Activated naive CD4-positive, alpha-beta T cell treated with anti-CD3 and anti-CD28 coated beads, Interleukin-2, amount 50 U/mL, for 24 hours (primary cell): ENCODE measurements at regions not wholly inside any gene's neighbourhood (a gene's known extent, or its start where the extent isn't known, plus 50 kb on each side); places are given as distances from the start of the nearest gene placed in this dataset.

ENCODE experiments used
- H3K27ac Mint-ChIP-seq: one replicate; pipeline ENCODE4 v1.8.0; 2021; ENCODE audit warnings: mild to moderate bottlenecking, mixed read lengths
- H3K27me3 Mint-ChIP-seq: one replicate; pipeline ENCODE4 v1.8.0; 2021; ENCODE audit warnings: mixed read lengths
- H3K36me3 Mint-ChIP-seq: one replicate; pipeline ENCODE4 v1.8.0; 2021; ENCODE audit warnings: mixed read lengths
- H3K4me1 Mint-ChIP-seq: one replicate; pipeline ENCODE4 v1.8.0; 2021; ENCODE audit warnings: mixed read lengths
- H3K4me3 Mint-ChIP-seq: one replicate; pipeline ENCODE4 v1.8.0; 2021; ENCODE audit warnings: mild to moderate bottlenecking, mixed read lengths
- H3K9me3 Mint-ChIP-seq: one replicate; pipeline ENCODE4 v1.8.0; 2021; ENCODE audit warnings: mixed read lengths

DNA sequence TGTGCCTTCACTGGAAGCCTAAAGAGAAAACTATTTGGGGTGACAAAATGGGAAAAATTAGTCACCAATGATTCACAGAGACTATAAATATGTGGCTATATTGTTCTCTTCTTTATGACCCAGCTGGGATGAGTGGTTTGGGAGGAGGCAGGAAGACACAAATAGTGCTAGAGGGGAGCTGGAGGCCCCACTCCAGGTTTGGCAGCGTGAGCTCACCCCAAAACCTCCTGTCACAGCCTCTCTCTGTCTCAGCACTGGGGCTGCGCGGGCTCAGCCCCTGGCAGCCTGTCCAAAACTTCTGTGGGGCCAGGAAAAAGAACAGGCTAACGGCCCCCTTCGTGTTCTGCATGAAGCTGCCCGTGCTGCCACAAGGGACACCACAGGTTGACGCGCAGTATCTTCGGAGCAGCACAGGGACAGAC lies 73.2 kb upstream of the LCLAT1 start:
- H3K27me3 Mint-ChIP-seq, result no peaks in the 10 kb centered on the region
- H3K4me3 Mint-ChIP-seq, result no peak overlapping the region
- no peaks in the 10 kb centered on the region for H3K36me3 Mint-ChIP-seq
- peaks cover 39% of the 10 kb centered on the region for H3K4me1 Mint-ChIP-seq
- H3K9me3 Mint-ChIP-seq, result no peaks in the 10 kb centered on the region
- peak overlapping the region; percentile 36 for H3K27ac Mint-ChIP-seq

- Mint-ChIP-seq H3K4me1 (peaks cover 39% of the 10 kb centered on the region), H3K27me3 (no peaks in the 10 kb centered on the region), H3K36me3 (no peaks in the 10 kb centered on the region), H3K4me3 (no peak overlapping the region), H3K27ac (no peak overlapping the region), H3K9me3 (no peaks in the 10 kb centered on the region)
Observed at GRCh38 chr2:30374380-30374779, 72.7 kb upstream of the LCLAT1 start.

- H3K27ac Mint-ChIP-seq, result peak overlapping the region; percentile 43
- H3K4me1 Mint-ChIP-seq, result peaks cover 35% of the 10 kb centered on the region
- no peaks in the 10 kb centered on the region for H3K27me3 Mint-ChIP-seq
- no peak overlapping the region for H3K4me3 Mint-ChIP-seq
- peaks cover 2% of the 10 kb centered on the region for H3K36me3 Mint-ChIP-seq
- H3K9me3 Mint-ChIP-seq, result peaks cover 5% of the 10 kb centered on the region
Observed at GRCh38 chr2:30375915-30376314, 71.1 kb upstream of the LCLAT1 start.

DNA sequence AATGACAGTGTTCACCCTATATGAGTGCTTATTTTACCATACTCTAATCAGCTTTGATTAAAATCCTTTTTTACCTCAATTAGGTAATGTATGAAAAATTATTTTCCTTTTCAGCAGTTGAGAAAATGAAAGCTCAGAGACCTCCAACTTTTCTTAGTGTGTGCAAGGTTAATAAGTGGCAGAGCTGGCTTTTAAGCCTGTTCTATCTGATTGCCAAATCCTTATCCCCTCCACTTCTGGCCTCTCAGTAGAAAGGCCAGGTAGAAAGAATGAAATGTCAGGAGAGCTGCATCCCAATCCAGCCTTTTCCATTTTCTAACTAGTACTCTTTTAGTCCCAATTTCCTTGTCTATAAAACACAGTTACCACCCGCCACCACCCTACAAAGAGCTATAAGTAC lies 67.6 kb upstream of the LCLAT1 start:
- Mint-ChIP-seq H3K4me3 (no peak overlapping the region), H3K9me3 (peaks cover 5% of the 10 kb centered on the region), H3K36me3 (peaks cover 2% of the 10 kb centered on the region), H3K27me3 (no peaks in the 10 kb centered on the region), H3K4me1 (peaks cover 11% of the 10 kb centered on the region), H3K27ac (no peak overlapping the region)

- Mint-ChIP-seq H3K9me3 (peaks cover 5% of the 10 kb centered on the region), H3K4me1 (peaks cover 1% of the 10 kb centered on the region), H3K36me3 (peaks cover 2% of the 10 kb centered on the region), H3K27ac (peak overlapping the region; percentile 1), H3K4me3 (no peak overlapping the region), H3K27me3 (no peaks in the 10 kb centered on the region)
Observed at GRCh38 chr2:30380824-30381223, 66.2 kb upstream of the LCLAT1 start.

- no peak overlapping the region for H3K27ac Mint-ChIP-seq
Observed at GRCh38 chr2:30382162-30382783, 64.8 kb upstream of the LCLAT1 start.

DNA sequence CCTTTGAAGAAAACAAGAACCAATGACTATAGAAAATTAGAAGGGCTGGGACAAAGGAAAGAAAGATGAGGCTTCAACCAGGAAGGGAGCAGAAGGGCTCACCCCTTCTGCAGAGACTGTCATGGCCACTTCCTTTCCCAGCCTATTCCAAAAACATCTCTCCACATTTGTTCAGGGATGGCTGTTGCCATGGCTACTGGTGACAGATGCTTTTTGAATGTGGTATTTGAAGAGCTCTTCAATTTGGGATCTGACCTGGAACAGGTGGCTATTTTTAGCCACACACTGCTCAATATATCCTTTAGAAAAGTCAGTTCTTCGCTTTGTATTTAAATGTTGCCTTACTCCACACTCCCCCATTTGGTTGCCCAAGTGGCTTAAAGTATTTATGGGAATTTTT lies 64.1 kb upstream of the LCLAT1 start:
- no peak overlapping the region for H3K27ac Mint-ChIP-seq
- no peak overlapping the region for H3K4me3 Mint-ChIP-seq
- peaks cover 2% of the 10 kb centered on the region for H3K36me3 Mint-ChIP-seq
- peaks cover 5% of the 10 kb centered on the region for H3K9me3 Mint-ChIP-seq
- H3K4me1 Mint-ChIP-seq, result no peaks in the 10 kb centered on the region
- no peaks in the 10 kb centered on the region for H3K27me3 Mint-ChIP-seq

More at GRCh38 chr2:30382162-30382783, 64.8 kb upstream of the LCLAT1 start:
- Mint-ChIP-seq H3K9me3 (peaks cover 5% of the 10 kb centered on the region), H3K27me3 (no peaks in the 10 kb centered on the region), H3K36me3 (peaks cover 2% of the 10 kb centered on the region), H3K4me1 (no peaks in the 10 kb centered on the region), H3K4me3 (no peak overlapping the region)

- Mint-ChIP-seq H3K27me3 (no peaks in the 10 kb centered on the region), H3K36me3 (peaks cover 2% of the 10 kb centered on the region), H3K27ac (no peak overlapping the region)
Observed at GRCh38 chr2:30385327-30385726, 61.7 kb upstream of the LCLAT1 start.

DNA sequence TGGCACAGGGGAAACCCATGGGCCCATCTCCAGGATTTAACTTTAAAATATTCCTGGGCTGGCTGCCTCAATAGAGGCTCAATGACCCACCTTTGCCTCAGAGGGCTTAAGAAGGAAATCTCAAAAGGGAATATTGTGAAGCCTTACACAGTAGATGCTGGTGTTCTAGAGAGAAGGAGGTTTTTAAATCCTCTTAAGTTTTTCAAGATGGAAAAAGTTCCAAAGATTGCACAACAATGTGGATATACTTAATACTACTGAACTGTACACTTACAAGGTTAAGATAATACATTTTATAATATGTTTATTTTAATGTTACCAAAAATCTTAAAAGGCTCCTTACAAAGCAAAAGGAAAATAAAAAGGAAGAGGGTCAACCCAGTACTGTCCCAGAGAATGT lies 54.9 kb upstream of the LCLAT1 start:
- Mint-ChIP-seq H3K4me3 (no peak overlapping the region), H3K27ac (no peak overlapping the region), H3K9me3 (no peaks in the 10 kb centered on the region), H3K27me3 (no peaks in the 10 kb centered on the region), H3K36me3 (no peaks in the 10 kb centered on the region), H3K4me1 (peaks cover 11% of the 10 kb centered on the region)

More at GRCh38 chr2:30385327-30385726, 61.7 kb upstream of the LCLAT1 start:
- Mint-ChIP-seq H3K4me1 (peaks cover 9% of the 10 kb centered on the region), H3K9me3 (peaks cover 5% of the 10 kb centered on the region), H3K4me3 (no peak overlapping the region)

- no peaks in the 10 kb centered on the region for H3K27me3 Mint-ChIP-seq
- H3K36me3 Mint-ChIP-seq, result no peaks in the 10 kb centered on the region
- H3K9me3 Mint-ChIP-seq, result no peaks in the 10 kb centered on the region
- no peak overlapping the region for H3K27ac Mint-ChIP-seq
- H3K4me3 Mint-ChIP-seq, result no peak overlapping the region
- peaks cover 18% of the 10 kb centered on the region for H3K4me1 Mint-ChIP-seq
Observed at GRCh38 chr2:30393510-30393909, 53.5 kb upstream of the LCLAT1 start.

GRCh38 chr2:30394096-30394495 lies 53.0 kb upstream of the LCLAT1 start:
- no peaks in the 10 kb centered on the region for H3K36me3 Mint-ChIP-seq
- H3K4me3 Mint-ChIP-seq, result no peak overlapping the region
- no peak overlapping the region for H3K27ac Mint-ChIP-seq
- no peaks in the 10 kb centered on the region for H3K27me3 Mint-ChIP-seq
- H3K9me3 Mint-ChIP-seq, result no peaks in the 10 kb centered on the region
- H3K4me1 Mint-ChIP-seq, result peaks cover 19% of the 10 kb centered on the region

- H3K27ac Mint-ChIP-seq, result no peak overlapping the region
- H3K27me3 Mint-ChIP-seq, result no peaks in the 10 kb centered on the region
- H3K4me1 Mint-ChIP-seq, result peaks cover 8% of the 10 kb centered on the region
- no peak overlapping the region for H3K4me3 Mint-ChIP-seq
- H3K9me3 Mint-ChIP-seq, result no peaks in the 10 kb centered on the region
- H3K36me3 Mint-ChIP-seq, result no peaks in the 10 kb centered on the region
Observed at GRCh38 chr2:30396436-30397232, 50.4 kb upstream of the LCLAT1 start.
